ENCODE measurements at regions not wholly inside any gene's neighbourhood (a gene's known extent, or its start where the extent isn't known, plus 50 kb on each side); places are given as distances from the start of the nearest gene placed in this dataset.

DNA sequence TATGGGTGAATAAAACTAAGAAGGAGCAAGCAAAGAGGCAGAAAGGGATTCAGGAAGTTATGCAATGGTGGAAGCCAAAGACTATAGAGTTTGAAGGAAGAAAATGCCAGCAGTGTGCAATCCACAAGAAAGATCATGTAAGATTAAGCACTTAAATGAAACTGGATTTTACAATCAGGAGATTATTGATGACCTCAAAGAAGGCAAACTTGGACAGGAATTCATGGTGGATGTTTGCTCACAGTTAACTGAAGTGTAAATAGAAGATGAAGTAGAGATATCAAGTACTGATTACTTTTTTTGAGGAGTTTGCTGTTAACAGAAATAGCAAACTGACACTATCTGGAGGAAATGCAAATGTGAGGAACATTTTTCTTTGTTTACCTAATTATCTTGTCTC, 308.9 kb downstream of the RND3 start:
- TF ChIP-seq, protein P1, sequence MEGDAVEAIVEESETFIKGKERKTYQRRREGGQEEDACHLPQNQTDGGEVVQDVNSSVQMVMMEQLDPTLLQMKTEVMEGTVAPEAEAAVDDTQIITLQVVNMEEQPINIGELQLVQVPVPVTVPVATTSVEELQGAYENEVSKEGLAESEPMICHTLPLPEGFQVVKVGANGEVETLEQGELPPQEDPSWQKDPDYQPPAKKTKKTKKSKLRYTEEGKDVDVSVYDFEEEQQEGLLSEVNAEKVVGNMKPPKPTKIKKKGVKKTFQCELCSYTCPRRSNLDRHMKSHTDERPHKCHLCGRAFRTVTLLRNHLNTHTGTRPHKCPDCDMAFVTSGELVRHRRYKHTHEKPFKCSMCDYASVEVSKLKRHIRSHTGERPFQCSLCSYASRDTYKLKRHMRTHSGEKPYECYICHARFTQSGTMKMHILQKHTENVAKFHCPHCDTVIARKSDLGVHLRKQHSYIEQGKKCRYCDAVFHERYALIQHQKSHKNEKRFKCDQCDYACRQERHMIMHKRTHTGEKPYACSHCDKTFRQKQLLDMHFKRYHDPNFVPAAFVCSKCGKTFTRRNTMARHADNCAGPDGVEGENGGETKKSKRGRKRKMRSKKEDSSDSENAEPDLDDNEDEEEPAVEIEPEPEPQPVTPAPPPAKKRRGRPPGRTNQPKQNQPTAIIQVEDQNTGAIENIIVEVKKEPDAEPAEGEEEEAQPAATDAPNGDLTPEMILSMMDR (conservative IDR thresholded peaks at IDR 0.05; ENCODE audit: low read length): no peak
- TF ChIP-seq EZH2phosphoT487 (IDR thresholded peaks at IDR 0.05; ENCODE audit: borderline replicate concordance): no peak

Measured in Loucy (cell line).